Pancreas (tissue), 10 donors: ENCODE measurements at regions not wholly inside any gene's neighbourhood (a gene's known extent, or its start where the extent isn't known, plus 50 kb on each side); places are given as distances from the start of the nearest gene placed in this dataset.
A peak's percentile ranks its signal among the peaks of the same experiment; 100 is the strongest.

Experiments used
- ATAC-seq, 4 donors: fragments of 200-7000 bp; cut with Tn5 transposase; one replicate each; pipeline versions ENCODE4 v1.8.0 to v1.9.1; 2020; ENCODE audit warnings: mild to moderate bottlenecking in 4 of 4, moderate library complexity in 4 of 4
- DNase-seq, 6 donors: peaks; one replicate each; pipeline ENCODE4 v3.0.0-alpha.2; 2020
- FAIRE-seq: peaks from 2 replicates; lab custom pipeline; 2012; peaks lifted over from hg19 to GRCh38; lab: Jason Lieb, UNC
- H3K27ac ChIP-seq, 4 donors: fragments of 200-600 bp; sonication (generic); 1 replicate in 3 of 4; 2 replicates in 1 of 4; pipeline versions ENCODE4 v1.5.0 to v1.8.0; 2020
- H3K27me3 ChIP-seq, 4 donors: fragments of 200-600 bp; one replicate each; pipeline ENCODE4 v1.8.0; 2021
- H3K36me3 ChIP-seq, 3 donors: fragments of 200-600 bp; sonication (generic) in 1 of 3; one replicate each; pipeline versions ENCODE4 v1.5.0 to v1.8.0; 2020 to 2021
- H3K4me1 ChIP-seq, 3 donors: fragments of 200-600 bp; one replicate each; pipeline ENCODE4 v1.8.0; 2021
- H3K4me3 ChIP-seq, 4 donors: fragments of 200-600 bp; sonication (generic) in 2 of 4; one replicate each; pipeline versions ENCODE4 v1.5.0 to v1.8.0; 2020 to 2021
- H3K9me3 ChIP-seq, 4 donors: fragments of 200-600 bp; one replicate each; pipeline ENCODE4 v1.8.0; 2021
- CTCF ChIP-seq, 4 donors: fragments of 200-600 bp; sonication (generic) in 3 of 4; IDR thresholded peaks; one replicate each; pipeline versions ENCODE4 v1.5.0 to v1.8.0; 2021; ENCODE audit warnings: antibody characterized with exemption in 4 of 4
- WGBS, 2 donors: extraction: QIAGEN DNeasy Blood & Tissue Kit; methylation state at CpG; one replicate each; pipeline ENCODE4 v1.1.7; 2013; 5-methylcytosine and 5-hydroxymethylcytosine counted together
- intact Hi-C, 3 donors: fragments of 100-400 bp; cut with DNase I; formaldehyde crosslinking; loops; one replicate each; pipeline versions ENCODE4 v1.11.1 to v1.14.2; 2022
- donor health status: healthy with polysubstance abuse.
- donor health status: DM: no; HTN: no; CAD: no; lungs with moderate emphysema.
- donor health status: DM: no; HTN: no; CAD: no.
- donor health status: control.
- donor health status: control.
- donor health status: Bipolar disorder and iron deficiency.
- donor health status: DM: yes; HTN: yes; CAD: no.
- donor health status: DM: no; HTN: no; CAD: no.
- donor health status: DM: no; HTN: no; CAD: no.
- donor health status: DM: yes; HTN: yes; CAD: no.

GRCh38 chr2:67812682-67813081 lies 250.1 kb downstream of the C1D start:
- no peak overlapping the region for H3K27ac ChIP-seq
- H3K4me1 ChIP-seq, result no peaks in the 10 kb centered on the region
- no peak overlapping the region for H3K4me3 ChIP-seq
- peaks cover 0 to 3% (median 0%) of the 10 kb centered on the region in 4 donors for H3K9me3 ChIP-seq
- intact Hi-C loops, result no loop called here
- no peak for ATAC-seq
- no peak for FAIRE-seq
- no peaks in the 10 kb centered on the region for H3K27me3 ChIP-seq
- DNase-seq, result no peak
- no peak for TF ChIP-seq CTCF (IDR thresholded peaks at IDR 0.05)
- no peaks in the 10 kb centered on the region for H3K36me3 ChIP-seq
- 97 to 100% methylated on average over 1 of the region's 1 CpG for WGBS, 2 donors

GRCh38 chr2:67823726-67824125 lies 239.1 kb downstream of the C1D start:
- no peak for TF ChIP-seq CTCF (IDR thresholded peaks at IDR 0.05)
- ATAC-seq (no peak), FAIRE-seq (no peak), DNase-seq (peak in 1 of 6 donors; percentile 30)
- Histone ChIP-seq H3K27me3 (no peaks in the 10 kb centered on the region), H3K4me3 (no peak overlapping the region), H3K4me1 (peaks cover 11 to 31% (median 18%) of the 10 kb centered on the region in 3 donors), H3K36me3 (no peaks in the 10 kb centered on the region), H3K27ac (no peak overlapping the region), H3K9me3 (no peaks in the 10 kb centered on the region)
- intact Hi-C loops, result no loop called here
- WGBS, 2 donors, result 96 to 98% methylated on average over 8 of the region's 8 CpGs

GRCh38 chr2:67824186-67824585 lies 238.6 kb downstream of the C1D start:
- 85% methylated on average over 6 of the region's 6 CpGs for WGBS, 2 donors

GRCh38 chr2:67825476-67825875 lies 237.3 kb downstream of the C1D start:
- Histone ChIP-seq H3K36me3 (no peaks in the 10 kb centered on the region), H3K4me1 (peaks cover 11 to 30% (median 19%) of the 10 kb centered on the region in 3 donors), H3K4me3 (peak overlapping the region in 1 of 4 donors; percentile 20), H3K27me3 (no peaks in the 10 kb centered on the region), H3K9me3 (no peaks in the 10 kb centered on the region), H3K27ac (peak overlapping the region in 1 of 4 donors; percentile 66)
- FAIRE-seq (no peak), ATAC-seq (peak; percentile 34 to 68 (median 62)), DNase-seq (no peak)
- WGBS, 2 donors, result 1 to 3% methylated on average over 2 of the region's 2 CpGs
- TF ChIP-seq CTCF (IDR thresholded peaks at IDR 0.05), result no peak
- intact Hi-C loops, result no loop called here

More at GRCh38 chr2:67824186-67824585, 238.6 kb downstream of the C1D start:
- ATAC-seq (no peak), DNase-seq (no peak), FAIRE-seq (no peak)
- no peak for TF ChIP-seq CTCF (IDR thresholded peaks at IDR 0.05)
- intact Hi-C loops, result no loop called here
- no peaks in the 10 kb centered on the region for H3K36me3 ChIP-seq
- H3K27me3 ChIP-seq, result no peaks in the 10 kb centered on the region
- H3K4me3 ChIP-seq, result no peak overlapping the region
- H3K9me3 ChIP-seq, result no peaks in the 10 kb centered on the region
- peaks cover 11 to 31% (median 19%) of the 10 kb centered on the region in 3 donors for H3K4me1 ChIP-seq
- H3K27ac ChIP-seq, result no peak overlapping the region

- no peak for FAIRE-seq
- no peak for TF ChIP-seq CTCF (IDR thresholded peaks at IDR 0.05)
- peak in 3 of 6 donors; percentile 32 to 77 (median 65) for DNase-seq
- WGBS, 2 donors, result 33 to 35% methylated on average over 2 of the region's 2 CpGs
- no peaks in the 10 kb centered on the region for H3K9me3 ChIP-seq
- peaks cover 11 to 27% (median 19%) of the 10 kb centered on the region in 3 donors for H3K4me1 ChIP-seq
- no peaks in the 10 kb centered on the region for H3K27me3 ChIP-seq
- no peaks in the 10 kb centered on the region for H3K36me3 ChIP-seq
- peak; percentile 43 to 93 (median 82) for ATAC-seq
- H3K27ac ChIP-seq, result peak overlapping the region in 2 of 4 donors; percentile 50 to 62
- H3K4me3 ChIP-seq, result no peak overlapping the region
- intact Hi-C loops, result no loop called here
Observed at GRCh38 chr2:67828066-67828465, 234.7 kb downstream of the C1D start.
